Stimulated activated CD4-positive, alpha-beta T cell treated with anti-CD3 and anti-CD28 coated beads, Interleukin-1b, Interleukin-23, amount 100 ng/mL, for 48 hours (primary cell): ENCODE measurements at regions not wholly inside any gene's neighbourhood (a gene's known extent, or its start where the extent isn't known, plus 50 kb on each side); places are given as distances from the start of the nearest gene placed in this dataset.
"Not testable (repeated sequence)": the region's sequence is repeated elsewhere in the genome, so short reads cannot be mapped to it uniquely, and the experiment has no call there.

Experiments used
- DNase-seq: peaks from one replicate; pipeline ENCODE4 v3.0.0-alpha.2; 2020

- no peak for DNase-seq
Observed at GRCh38 chr2:103401621-103402020, 639.8 kb downstream of the TMEM182 start.

DNA sequence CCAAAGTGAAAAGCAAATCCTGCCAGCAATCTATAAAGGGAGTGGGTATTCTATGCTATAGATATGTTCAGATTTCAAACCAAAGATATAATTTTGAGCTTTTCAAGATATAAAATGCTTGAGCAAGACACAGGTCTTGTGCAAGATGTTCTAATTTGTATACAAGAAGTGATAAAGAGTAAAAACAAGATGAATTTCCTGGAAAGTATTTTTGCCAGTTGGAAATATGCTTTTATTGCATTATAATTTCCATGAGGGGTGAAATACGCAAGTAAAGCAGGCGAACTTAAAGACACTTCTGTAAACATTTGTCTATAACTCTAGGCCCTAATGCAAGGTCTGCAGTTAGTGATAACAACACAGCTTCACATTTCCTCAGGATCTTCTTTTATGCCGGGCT, 640.5 kb downstream of the TMEM182 start:
- DNase-seq: no peak

GRCh38 chr2:103402944-103403343, 641.1 kb downstream of the TMEM182 start:
- no peak for DNase-seq

DNA sequence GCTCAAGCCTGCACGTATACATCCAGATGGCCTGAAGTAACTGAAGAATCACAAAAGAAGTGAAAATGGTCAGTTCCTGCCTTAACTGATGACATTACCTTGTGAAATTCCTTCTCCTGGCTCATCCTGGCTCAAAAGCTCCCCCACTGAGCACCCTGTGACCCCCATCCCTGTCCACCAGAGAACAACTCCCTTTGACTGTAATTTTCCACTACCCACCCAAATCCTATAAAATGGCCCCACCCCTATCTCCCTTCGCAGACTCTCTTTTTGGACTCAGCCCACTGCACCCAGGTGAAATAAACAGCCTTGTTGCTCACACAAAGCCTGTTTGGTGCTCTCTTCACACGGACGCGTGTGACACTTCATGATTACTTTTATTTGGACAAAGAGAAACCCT, 641.6 kb downstream of the TMEM182 start:
- not testable (repeated sequence) for DNase-seq

GRCh38 chr2:103410221-103410620, 648.4 kb downstream of the TMEM182 start:
- no peak for DNase-seq

GRCh38 chr2:103419506-103419905, 657.7 kb downstream of the TMEM182 start:
- no peak for DNase-seq

- no peak for DNase-seq
Observed at GRCh38 chr2:103423100-103423499, 661.3 kb downstream of the TMEM182 start.

DNA sequence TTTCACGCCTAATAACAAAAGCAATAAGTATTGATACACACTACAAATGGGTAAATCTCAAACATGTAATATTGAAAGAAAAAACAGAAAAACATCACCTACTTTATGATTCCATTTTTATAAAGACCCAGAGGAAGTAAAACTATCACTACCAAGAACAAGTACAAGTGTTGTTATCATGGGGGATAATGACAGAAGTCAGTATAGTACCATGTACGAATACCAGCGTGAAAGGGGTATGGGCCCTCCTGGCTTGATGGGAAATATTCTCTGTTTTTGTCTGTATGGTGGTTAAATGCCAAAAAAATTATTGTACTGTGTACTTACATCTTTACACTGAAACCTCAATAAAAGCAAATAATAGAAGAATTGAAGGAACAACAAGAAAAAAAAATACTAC, 665.7 kb downstream of the TMEM182 start:
- no peak for DNase-seq

DNA sequence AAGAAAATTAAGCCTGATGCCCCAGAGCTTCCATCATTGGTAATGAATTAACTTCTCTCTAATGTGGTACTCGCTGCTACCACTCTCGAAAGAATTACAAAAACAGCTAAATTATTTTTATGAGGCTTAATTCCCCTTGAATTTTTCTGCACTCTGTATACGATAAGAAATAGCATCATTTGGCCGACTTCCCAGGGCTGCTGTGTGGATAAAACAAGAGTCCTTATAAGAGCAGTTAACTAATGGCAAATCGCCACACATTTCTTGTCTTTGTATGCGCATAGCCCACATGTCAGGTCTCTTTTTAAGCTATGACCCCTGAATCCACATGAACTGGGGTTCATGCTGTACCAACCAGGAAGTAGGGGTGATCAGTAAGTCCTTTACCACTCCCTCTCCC, 668.4 kb downstream of the TMEM182 start:
- no peak for DNase-seq

DNA sequence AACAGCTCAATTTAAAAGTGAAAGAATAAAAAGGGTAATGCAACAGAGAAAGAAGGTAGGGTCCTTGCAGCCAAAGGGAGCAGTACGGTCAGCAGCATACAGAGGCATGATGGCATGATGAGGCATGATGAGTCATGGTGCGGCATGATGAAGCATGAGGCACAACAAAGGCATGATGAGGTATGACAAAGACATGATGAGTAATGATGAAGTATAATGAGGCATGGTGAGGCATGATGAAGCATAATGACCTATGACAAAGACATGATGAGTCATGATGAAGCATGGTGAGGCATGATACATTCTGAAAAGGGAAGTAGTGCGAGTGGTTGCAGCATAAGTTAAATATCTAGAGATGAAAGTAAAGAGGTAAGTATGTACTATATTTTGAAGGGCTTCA, 673.2 kb downstream of the TMEM182 start:
- peak; percentile 46 for DNase-seq

- no peak for DNase-seq
Observed at GRCh38 chr2:103437161-103437560, 675.3 kb downstream of the TMEM182 start.

- DNase-seq: no peak
Observed at GRCh38 chr2:103445347-103445746, 683.5 kb downstream of the TMEM182 start.

- DNase-seq: no peak
Observed at GRCh38 chr2:103448495-103448894, 686.7 kb downstream of the TMEM182 start.

GRCh38 chr2:103451283-103451682, 689.5 kb downstream of the TMEM182 start:
- DNase-seq: no peak

GRCh38 chr2:103459283-103459682, 697.5 kb downstream of the TMEM182 start:
- no peak for DNase-seq

DNA sequence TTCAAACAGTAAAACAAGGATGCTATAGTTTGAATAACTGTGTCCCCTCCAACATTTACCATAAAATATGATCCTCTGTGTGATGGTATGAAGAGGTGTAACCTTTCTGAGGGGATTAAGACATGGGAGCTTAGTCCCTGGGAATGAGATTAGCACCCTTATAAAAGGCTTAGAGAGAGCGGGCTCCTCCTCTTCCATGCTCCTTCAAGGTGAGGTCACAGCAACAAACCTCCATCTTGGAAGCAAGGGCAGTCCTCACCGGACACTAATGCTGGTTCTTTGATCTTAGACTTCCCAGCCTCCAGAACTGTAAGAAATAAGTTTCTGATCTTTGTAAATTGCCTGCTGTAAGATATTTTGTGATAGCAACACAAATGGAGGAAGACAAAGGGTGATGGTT, 700.3 kb downstream of the TMEM182 start:
- no peak for DNase-seq

GRCh38 chr2:103462712-103463111, 700.9 kb downstream of the TMEM182 start:
- DNase-seq: no peak

GRCh38 chr2:103464831-103465230, 703.0 kb downstream of the TMEM182 start:
- no peak for DNase-seq

GRCh38 chr2:103469800-103470199, 708.0 kb downstream of the TMEM182 start:
- DNase-seq: no peak

- no peak for DNase-seq
Observed at GRCh38 chr2:103484906-103485305, 723.1 kb downstream of the TMEM182 start.

- DNase-seq: no peak
Observed at GRCh38 chr2:103496850-103497249, 735.0 kb downstream of the TMEM182 start.

- DNase-seq: no peak
Observed at GRCh38 chr2:103506812-103507211, 745.0 kb downstream of the TMEM182 start.

DNA sequence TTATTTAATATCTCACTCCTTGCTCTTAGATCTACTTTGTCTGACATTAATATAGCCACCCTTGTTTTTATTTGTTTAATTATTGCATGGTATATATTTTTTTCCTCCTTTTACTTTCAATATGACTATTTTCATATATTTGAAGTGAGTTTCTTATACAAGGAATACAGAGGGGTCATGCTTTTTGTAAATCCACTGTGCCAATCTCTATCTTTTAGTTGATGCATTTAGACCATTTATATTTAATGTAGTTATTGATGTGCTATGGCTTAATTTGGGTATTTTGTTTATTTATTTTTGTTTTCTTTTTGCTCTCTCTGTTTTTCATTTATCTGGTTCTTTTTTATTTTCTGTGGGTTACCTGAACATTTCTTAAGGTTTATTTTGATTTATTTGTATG, 750.6 kb downstream of the TMEM182 start:
- DNase-seq: no peak

DNA sequence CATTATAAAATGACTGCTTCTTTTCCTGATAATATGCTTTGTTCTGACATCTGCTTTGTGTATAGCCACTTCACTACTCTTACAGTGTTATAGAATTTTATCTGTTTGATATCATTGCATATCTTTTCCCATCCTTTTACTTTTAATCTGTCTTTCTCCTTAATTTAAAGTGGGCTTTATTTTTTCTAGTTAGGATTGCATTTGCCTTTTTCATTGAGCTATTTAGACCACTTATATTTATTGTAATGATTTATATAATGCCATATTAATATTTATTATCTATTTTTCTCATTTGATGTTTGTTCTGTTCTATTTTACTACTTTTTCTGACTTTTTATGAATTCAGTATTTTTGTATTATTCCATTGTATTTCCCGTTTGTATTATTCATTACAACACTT, 758.7 kb downstream of the TMEM182 start:
- no peak for DNase-seq

DNA sequence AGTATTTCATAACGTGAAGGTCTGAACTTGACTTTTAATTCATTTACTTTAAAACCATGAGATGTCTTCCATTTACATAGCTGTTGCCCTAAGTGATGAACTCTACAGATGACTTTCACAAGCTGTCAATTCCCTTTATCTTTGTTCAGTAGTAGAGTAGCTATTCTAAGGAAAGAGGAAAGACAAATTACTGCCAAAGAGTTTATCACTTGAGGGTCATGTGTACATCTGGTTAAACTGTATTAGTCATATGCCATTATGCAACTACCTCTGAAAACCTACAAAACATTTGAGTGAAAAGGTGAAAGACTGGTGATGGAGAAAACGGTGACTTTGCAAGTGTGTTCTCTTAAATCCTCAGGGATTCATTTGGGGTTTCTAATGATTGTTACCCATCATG, 763.9 kb downstream of the TMEM182 start:
- DNase-seq: no peak

DNA sequence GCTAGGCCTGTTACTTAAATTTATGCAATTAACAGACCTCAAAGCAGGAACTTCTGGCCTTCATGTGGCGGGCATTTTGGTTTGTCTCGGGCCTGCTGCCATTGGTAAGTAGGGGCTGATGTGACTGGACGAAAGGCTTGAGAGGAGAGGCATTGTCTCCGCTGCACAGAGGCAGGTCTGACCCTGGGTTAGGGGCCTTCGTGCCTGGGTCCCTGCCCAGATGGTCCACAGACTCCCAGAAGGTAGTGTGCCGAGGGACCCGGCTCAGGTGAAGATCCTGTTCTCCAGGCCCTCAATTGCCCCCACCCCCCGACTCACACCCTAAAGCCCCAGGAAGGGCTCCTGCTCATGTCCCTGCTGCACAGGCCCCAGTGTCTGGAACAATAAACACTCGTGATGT, 764.9 kb downstream of the TMEM182 start:
- DNase-seq: no peak
